Activated naive CD4-positive, alpha-beta T cell treated with anti-CD3 and anti-CD28 coated beads for 36 hours (primary cell): ENCODE measurements at regions not wholly inside any gene's neighbourhood (a gene's known extent, or its start where the extent isn't known, plus 50 kb on each side); places are given as distances from the start of the nearest gene placed in this dataset.

Source experiments
- CTCF ChIA-PET: fragments of 350-600 bp; sonication (Branson Sonifier 250); formaldehyde crosslinking; loops from one replicate; lab custom pipeline; 2021; ENCODE audit warnings: antibody characterized with exemption; lab: Charles Lee
- DNase-seq: peaks from one replicate; pipeline ENCODE4 v3.0.0-alpha.2; 2020
- H3K27ac Mint-ChIP-seq: one replicate; pipeline ENCODE4 v1.8.0; 2021; ENCODE audit warnings: mild to moderate bottlenecking, mixed read lengths
- H3K27me3 Mint-ChIP-seq: one replicate; pipeline ENCODE4 v1.8.0; 2021; ENCODE audit warnings: low read depth, mixed read lengths
- H3K36me3 Mint-ChIP-seq: one replicate; pipeline ENCODE4 v1.8.0; 2021; ENCODE audit warnings: low read depth, mixed read lengths
- H3K4me1 Mint-ChIP-seq: one replicate; pipeline ENCODE4 v1.8.0; 2021; ENCODE audit warnings: low read depth, mixed read lengths
- H3K4me3 Mint-ChIP-seq: one replicate; pipeline ENCODE4 v1.8.0; 2021; ENCODE audit warnings: mild to moderate bottlenecking, moderate library complexity, mixed read lengths
- H3K9me3 Mint-ChIP-seq: one replicate; pipeline ENCODE4 v1.8.0; 2021; ENCODE audit warnings: mixed read lengths
- intact Hi-C: fragments of 100-400 bp; cut with micrococcal nuclease; formaldehyde crosslinking; loops from one replicate; pipeline ENCODE4 v1.15.1; 2023

GRCh38 chr4:73687421-73687820 is 52.9 kb upstream of the CXCL8 start:
- no peak for DNase-seq
- H3K9me3 Mint-ChIP-seq: peaks cover 3% of the 10 kb centered on the region
- no peak overlapping the region for H3K27ac Mint-ChIP-seq
- CTCF ChIA-PET: no interaction called here
- no peak overlapping the region for H3K4me3 Mint-ChIP-seq
- H3K36me3 Mint-ChIP-seq: no peaks in the 10 kb centered on the region
- intact Hi-C loops: no loop called here
- H3K27me3 Mint-ChIP-seq: peaks cover 6% of the 10 kb centered on the region
- no peaks in the 10 kb centered on the region for H3K4me1 Mint-ChIP-seq

- DNase-seq: no peak
- no peaks in the 10 kb centered on the region for H3K36me3 Mint-ChIP-seq
- peaks cover 3% of the 10 kb centered on the region for H3K9me3 Mint-ChIP-seq
- CTCF ChIA-PET: no interaction called here
- no peak overlapping the region for H3K27ac Mint-ChIP-seq
- no peaks in the 10 kb centered on the region for H3K4me1 Mint-ChIP-seq
- intact Hi-C loops: no loop called here
- peaks cover 6% of the 10 kb centered on the region for H3K27me3 Mint-ChIP-seq
- H3K4me3 Mint-ChIP-seq: no peak overlapping the region
These were observed 50.2 kb upstream of the CXCL8 start for GRCh38 chr4:73690051-73690738.
